ENCODE measurements at regions not wholly inside any gene's neighbourhood (a gene's known extent, or its start where the extent isn't known, plus 50 kb on each side); places are given as distances from the start of the nearest gene placed in this dataset.

DNA sequence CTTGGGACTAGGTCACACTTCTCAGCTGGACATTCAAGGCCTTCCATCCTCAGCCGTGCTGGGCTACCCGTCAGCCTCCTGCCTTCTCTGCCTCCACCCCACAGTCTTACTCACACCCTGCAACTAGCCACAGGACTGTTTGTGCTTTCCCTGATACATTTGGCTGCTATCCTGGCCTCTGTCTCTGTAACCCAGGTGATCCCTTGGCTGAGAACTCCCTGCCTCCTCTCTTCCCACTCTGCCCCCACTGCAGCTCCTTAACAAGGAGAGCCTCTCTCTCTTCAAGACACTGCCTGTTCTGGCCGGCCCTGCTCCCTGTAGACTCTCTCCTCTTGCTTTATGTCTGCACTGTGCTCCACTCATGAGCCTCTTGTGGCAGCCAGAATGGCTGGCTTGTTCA lies 120.6 kb downstream of the MSX2 start:
- H3K4me1 ChIP-seq (ENCODE audit: insufficient read depth), result no peaks in the 10 kb centered on the region
- DNase-seq, result no peak
- no peak overlapping the region for H3K27ac ChIP-seq
- intact Hi-C loops (cut with DNase I), result no loop called here
- no peaks in the 10 kb centered on the region for H3K36me3 ChIP-seq
- WGBS, 3 donors, result 18 to 35% (median 24%) methylated on average over 3 of the region's 3 CpGs
- H3K27me3 ChIP-seq, result no peaks in the 10 kb centered on the region
- no peaks in the 10 kb centered on the region for H3K9me3 ChIP-seq
- no peak for TF ChIP-seq CTCF (IDR thresholded peaks at IDR 0.05)
- no peak for TF ChIP-seq EP300 (IDR thresholded peaks at IDR 0.05)
- TF ChIP-seq POLR2A (IDR thresholded peaks at IDR 0.05), result no peak
- no peak overlapping the region for H3K4me3 ChIP-seq

DNA sequence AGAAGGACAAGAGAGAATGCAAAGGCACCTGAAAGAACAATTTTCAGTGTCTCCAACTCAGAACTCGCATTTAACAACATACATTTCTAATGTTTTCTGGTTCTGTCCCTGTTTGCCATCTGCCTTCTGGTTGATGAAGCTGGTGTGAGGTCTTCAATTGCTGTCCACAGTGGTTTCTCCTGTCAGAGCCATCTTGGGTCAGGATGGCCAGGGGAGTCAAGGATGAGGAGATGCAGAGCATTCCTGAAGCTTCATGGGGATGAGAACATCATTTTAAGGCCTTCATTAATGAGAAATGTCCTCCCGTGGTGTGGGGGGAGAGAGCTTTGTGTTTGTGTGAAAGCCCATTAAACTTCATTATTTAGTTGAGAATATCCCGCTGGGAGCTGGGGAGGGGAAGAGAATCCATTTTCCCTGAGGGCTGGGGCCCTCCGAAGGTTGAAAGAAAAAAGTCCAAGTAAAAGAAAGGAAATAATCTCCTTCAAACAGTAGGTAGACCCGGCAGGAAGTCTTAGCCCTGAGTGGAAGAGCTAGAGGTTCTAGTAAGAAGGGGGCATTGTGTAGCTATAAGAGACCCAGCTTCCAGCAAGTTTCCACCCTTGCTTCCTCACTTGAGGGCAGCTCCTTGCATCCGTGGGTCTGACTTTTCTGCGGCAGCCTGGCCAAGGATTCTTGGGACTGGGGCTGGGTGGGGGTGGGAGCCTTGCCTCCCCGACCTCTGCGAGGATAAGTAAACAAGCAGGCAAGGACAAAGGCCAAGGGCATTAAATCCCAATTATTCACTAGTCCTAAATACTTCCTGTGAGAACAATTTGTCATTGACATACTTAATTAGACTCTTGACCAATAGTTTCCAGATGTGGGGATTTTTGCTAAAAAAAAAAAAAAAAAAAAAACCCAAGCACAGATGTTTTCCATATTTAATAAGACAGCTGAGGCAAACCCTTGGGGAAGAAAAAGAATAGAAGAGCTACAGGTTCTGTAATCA lies 119.2 kb downstream of the MSX2 start:
- intact Hi-C loops (cut with DNase I), result no loop called here
- Histone ChIP-seq H3K36me3 (no peaks in the 10 kb centered on the region), H3K9me3 (no peaks in the 10 kb centered on the region), H3K27ac (no peak overlapping the region), H3K27me3 (no peaks in the 10 kb centered on the region), H3K4me3 (no peak overlapping the region), H3K4me1 (ENCODE audit: insufficient read depth) (no peaks in the 10 kb centered on the region)
- no peak for DNase-seq
- WGBS, 3 donors, result 22 to 28% (median 23%) methylated on average over 9 of the region's 9 CpGs
- TF ChIP-seq EP300 (IDR thresholded peaks at IDR 0.05) (no peak), POLR2A (IDR thresholded peaks at IDR 0.05) (no peak), CTCF (IDR thresholded peaks at IDR 0.05) (no peak)

- DNase-seq, result no peak
- no peak overlapping the region for H3K27ac ChIP-seq
- H3K4me3 ChIP-seq, result no peak overlapping the region
- H3K27me3 ChIP-seq, result no peaks in the 10 kb centered on the region
- 32 to 58% (median 42%) methylated on average over 5 of the region's 5 CpGs for WGBS, 3 donors
- H3K4me1 ChIP-seq (ENCODE audit: insufficient read depth), result no peaks in the 10 kb centered on the region
- intact Hi-C loops (cut with DNase I), result no loop called here
- no peaks in the 10 kb centered on the region for H3K9me3 ChIP-seq
- no peak for TF ChIP-seq EP300 (IDR thresholded peaks at IDR 0.05)
- TF ChIP-seq POLR2A (IDR thresholded peaks at IDR 0.05), result no peak
- no peak for TF ChIP-seq CTCF (IDR thresholded peaks at IDR 0.05)
- H3K36me3 ChIP-seq, result no peaks in the 10 kb centered on the region
These were observed 116.1 kb downstream of the MSX2 start for GRCh38 chr5:174840435-174840834.

- H3K27ac ChIP-seq, result no peak overlapping the region
- intact Hi-C loops (cut with DNase I), result no loop called here
- H3K27me3 ChIP-seq, result no peaks in the 10 kb centered on the region
- no peak for DNase-seq
- TF ChIP-seq POLR2A (IDR thresholded peaks at IDR 0.05), result no peak
- no peak for TF ChIP-seq EP300 (IDR thresholded peaks at IDR 0.05)
- TF ChIP-seq CTCF (IDR thresholded peaks at IDR 0.05), result no peak
- 83 to 93% (median 83%) methylated on average over 1 of the region's 1 CpG for WGBS, 3 donors
- no peaks in the 10 kb centered on the region for H3K36me3 ChIP-seq
- no peak overlapping the region for H3K4me3 ChIP-seq
- H3K9me3 ChIP-seq, result no peaks in the 10 kb centered on the region
- no peaks in the 10 kb centered on the region for H3K4me1 ChIP-seq (ENCODE audit: insufficient read depth)
These were observed 114.8 kb downstream of the MSX2 start for GRCh38 chr5:174839196-174839595.

Data from ovary (tissue), 7 donors.